ENCODE measurements at regions not wholly inside any gene's neighbourhood (a gene's known extent, or its start where the extent isn't known, plus 50 kb on each side); places are given as distances from the start of the nearest gene placed in this dataset.
"Not testable (repeated sequence)": the region's sequence is repeated elsewhere in the genome, so short reads cannot be mapped to it uniquely, and the experiment has no call there.

DNA sequence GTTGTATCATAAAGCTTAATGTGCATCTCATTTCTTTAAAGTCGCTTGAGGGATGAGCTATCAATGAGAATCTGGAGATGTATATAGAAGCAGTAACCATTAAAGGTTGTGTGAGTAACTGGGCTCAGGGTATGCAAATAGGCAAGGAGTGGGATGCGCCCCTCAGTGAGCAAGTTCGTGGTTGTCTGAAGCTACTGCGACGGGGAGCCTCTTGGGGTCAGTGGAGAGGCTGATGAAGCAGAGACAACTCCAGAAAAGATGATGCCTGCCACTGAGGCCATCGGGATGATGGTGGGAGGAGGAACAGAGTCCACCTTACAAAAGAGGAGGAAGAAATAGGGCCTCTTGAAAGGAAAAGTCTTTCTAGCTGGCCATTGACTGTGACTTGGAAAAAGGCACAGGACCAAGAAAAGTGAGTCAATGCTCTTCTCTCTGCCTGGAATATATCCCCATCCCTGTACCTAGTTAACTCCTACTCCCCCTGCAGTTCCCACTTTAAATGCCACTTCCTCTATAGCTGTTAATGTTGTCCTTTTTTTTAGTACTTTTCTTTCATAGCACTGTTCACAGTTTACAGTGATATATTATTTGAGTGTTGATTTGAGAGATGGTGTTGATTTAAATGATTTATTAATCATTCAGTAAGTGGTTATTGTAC lies 51.4 kb upstream of the LSM6 start:
- Mint-ChIP-seq H3K36me3 (ENCODE audit: insufficient read depth) (no peaks in the 10 kb centered on the region), H3K4me1 (ENCODE audit: low read depth) (peaks cover 3% of the 10 kb centered on the region), H3K9me3 (no peaks in the 10 kb centered on the region), H3K27me3 (ENCODE audit: low read depth) (peaks cover 3% of the 10 kb centered on the region), H3K4me3 (no peak overlapping the region)
- peak in 1 of 2 donors; percentile 50 for ATAC-seq
- no peak for DNase-seq

- Mint-ChIP-seq H3K9me3 (no peaks in the 10 kb centered on the region), H3K4me1 (ENCODE audit: low read depth) (peaks cover 3% of the 10 kb centered on the region), H3K36me3 (ENCODE audit: insufficient read depth) (no peaks in the 10 kb centered on the region), H3K4me3 (no peak overlapping the region), H3K27me3 (ENCODE audit: low read depth) (peaks cover 3% of the 10 kb centered on the region)
- no peak for ATAC-seq
- DNase-seq: no peak
Observed at GRCh38 chr4:146123231-146123630, 52.3 kb upstream of the LSM6 start.

- Mint-ChIP-seq H3K4me3 (no peak overlapping the region), H3K9me3 (no peaks in the 10 kb centered on the region), H3K27me3 (ENCODE audit: low read depth) (peaks cover 8% of the 10 kb centered on the region), H3K4me1 (ENCODE audit: low read depth) (peaks cover 3% of the 10 kb centered on the region), H3K36me3 (ENCODE audit: insufficient read depth) (no peaks in the 10 kb centered on the region)
- DNase-seq (no peak), ATAC-seq (no peak)
Observed at GRCh38 chr4:146122398-146122797, 53.1 kb upstream of the LSM6 start.

DNA sequence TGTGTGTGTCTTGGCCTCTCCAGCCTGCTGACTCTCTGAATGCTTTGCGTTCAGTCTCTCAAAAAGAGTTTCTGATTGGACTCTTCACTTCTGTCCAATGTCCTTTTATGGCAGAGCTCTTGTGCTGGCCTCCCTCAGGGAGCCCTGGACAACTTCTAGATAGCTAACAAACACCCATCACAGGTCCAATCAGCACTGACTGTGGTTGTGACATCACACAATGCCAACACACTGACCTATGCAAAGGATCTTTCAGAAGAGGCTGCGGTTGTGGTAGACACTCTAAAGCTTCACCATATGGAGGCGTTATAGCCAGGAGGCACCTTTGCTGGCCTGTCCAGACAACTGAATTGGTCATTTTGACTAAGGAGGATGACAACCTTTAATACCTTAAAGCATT lies 53.8 kb upstream of the LSM6 start:
- ATAC-seq: no peak
- H3K4me1 Mint-ChIP-seq (ENCODE audit: low read depth): peaks cover 3% of the 10 kb centered on the region
- H3K9me3 Mint-ChIP-seq: no peaks in the 10 kb centered on the region
- peaks cover 10% of the 10 kb centered on the region for H3K27me3 Mint-ChIP-seq (ENCODE audit: low read depth)
- no peak for DNase-seq
- H3K4me3 Mint-ChIP-seq: no peak overlapping the region
- no peaks in the 10 kb centered on the region for H3K36me3 Mint-ChIP-seq (ENCODE audit: insufficient read depth)

- H3K27me3 Mint-ChIP-seq (ENCODE audit: low read depth): peaks cover 12% of the 10 kb centered on the region
- H3K36me3 Mint-ChIP-seq (ENCODE audit: insufficient read depth): no peaks in the 10 kb centered on the region
- peaks cover 3% of the 10 kb centered on the region for H3K4me1 Mint-ChIP-seq (ENCODE audit: low read depth)
- no peaks in the 10 kb centered on the region for H3K9me3 Mint-ChIP-seq
- no peak overlapping the region for H3K4me3 Mint-ChIP-seq
- DNase-seq (no peak), ATAC-seq (no peak)
Observed at GRCh38 chr4:146119845-146120404, 55.6 kb upstream of the LSM6 start.

DNA sequence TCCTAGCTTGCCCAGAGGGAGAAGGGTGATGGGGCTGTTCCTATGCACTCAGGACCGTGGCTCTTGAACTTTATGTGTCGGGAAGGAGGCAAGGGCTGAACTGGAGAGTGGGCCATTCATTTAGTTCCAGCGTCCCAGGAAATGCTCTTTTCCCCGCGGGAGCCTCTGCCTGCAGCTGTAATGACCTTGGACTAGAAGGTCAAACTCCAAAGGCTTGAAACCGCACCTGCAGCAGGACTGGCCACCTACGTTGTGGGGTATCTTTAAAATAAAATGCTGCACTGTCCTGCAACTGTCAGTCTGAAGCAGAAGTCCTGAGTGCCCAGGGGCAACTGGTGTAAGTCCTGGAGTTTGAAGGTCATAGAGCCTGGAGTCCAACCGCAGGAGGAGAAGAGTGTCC lies 61.5 kb upstream of the LSM6 start:
- ATAC-seq (no peak), DNase-seq (no peak)
- Mint-ChIP-seq H3K36me3 (ENCODE audit: insufficient read depth) (no peaks in the 10 kb centered on the region), H3K9me3 (no peaks in the 10 kb centered on the region), H3K4me3 (no peak overlapping the region), H3K4me1 (ENCODE audit: low read depth) (no peaks in the 10 kb centered on the region), H3K27me3 (ENCODE audit: low read depth) (peaks cover 22% of the 10 kb centered on the region)

DNA sequence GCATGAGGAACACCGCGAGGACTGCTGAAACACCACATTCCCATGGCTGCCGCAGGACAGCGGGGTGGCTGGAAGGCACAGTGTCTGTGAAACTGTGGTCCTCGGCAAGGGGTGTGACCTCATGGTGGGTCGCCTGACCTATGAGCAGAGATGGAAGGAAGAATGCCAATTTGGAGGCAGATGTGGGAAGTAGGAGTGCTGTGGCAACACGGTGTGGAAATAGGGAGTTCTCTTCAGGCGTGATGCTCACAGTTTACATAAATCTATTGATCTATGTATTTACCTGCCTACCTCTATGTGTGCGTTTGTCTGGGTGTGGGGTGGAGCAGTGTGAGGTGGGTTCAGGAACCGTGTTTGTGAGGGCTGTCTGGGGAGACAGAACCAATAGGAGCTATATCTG lies 62.3 kb upstream of the LSM6 start:
- no peak overlapping the region for H3K4me3 Mint-ChIP-seq
- H3K9me3 Mint-ChIP-seq: no peaks in the 10 kb centered on the region
- ATAC-seq (peak in 1 of 2 donors; percentile 14), DNase-seq (no peak)
- peaks cover 22% of the 10 kb centered on the region for H3K27me3 Mint-ChIP-seq (ENCODE audit: low read depth)
- no peaks in the 10 kb centered on the region for H3K4me1 Mint-ChIP-seq (ENCODE audit: low read depth)
- no peaks in the 10 kb centered on the region for H3K36me3 Mint-ChIP-seq (ENCODE audit: insufficient read depth)

GRCh38 chr4:146112389-146112788 lies 63.1 kb upstream of the LSM6 start:
- Mint-ChIP-seq H3K27me3 (ENCODE audit: low read depth) (peaks cover 17% of the 10 kb centered on the region), H3K9me3 (no peaks in the 10 kb centered on the region), H3K4me3 (no peak overlapping the region), H3K4me1 (ENCODE audit: low read depth) (no peaks in the 10 kb centered on the region), H3K36me3 (ENCODE audit: insufficient read depth) (no peaks in the 10 kb centered on the region)
- DNase-seq: no peak
- no peak for ATAC-seq

- Mint-ChIP-seq H3K27me3 (ENCODE audit: low read depth) (peaks cover 12% of the 10 kb centered on the region), H3K9me3 (no peaks in the 10 kb centered on the region), H3K36me3 (ENCODE audit: insufficient read depth) (no peaks in the 10 kb centered on the region), H3K4me3 (no peak overlapping the region), H3K4me1 (ENCODE audit: low read depth) (no peaks in the 10 kb centered on the region)
- ATAC-seq (no peak), DNase-seq (no peak)
Observed at GRCh38 chr4:146110871-146111485, 64.5 kb upstream of the LSM6 start.

- H3K27me3 Mint-ChIP-seq (ENCODE audit: low read depth): peaks cover 12% of the 10 kb centered on the region
- H3K36me3 Mint-ChIP-seq (ENCODE audit: insufficient read depth): no peaks in the 10 kb centered on the region
- DNase-seq (no peak), ATAC-seq (no peak)
- H3K9me3 Mint-ChIP-seq: no peaks in the 10 kb centered on the region
- H3K4me3 Mint-ChIP-seq: no peak overlapping the region
- H3K4me1 Mint-ChIP-seq (ENCODE audit: low read depth): no peaks in the 10 kb centered on the region
Observed at GRCh38 chr4:146108756-146109155, 66.8 kb upstream of the LSM6 start.

DNA sequence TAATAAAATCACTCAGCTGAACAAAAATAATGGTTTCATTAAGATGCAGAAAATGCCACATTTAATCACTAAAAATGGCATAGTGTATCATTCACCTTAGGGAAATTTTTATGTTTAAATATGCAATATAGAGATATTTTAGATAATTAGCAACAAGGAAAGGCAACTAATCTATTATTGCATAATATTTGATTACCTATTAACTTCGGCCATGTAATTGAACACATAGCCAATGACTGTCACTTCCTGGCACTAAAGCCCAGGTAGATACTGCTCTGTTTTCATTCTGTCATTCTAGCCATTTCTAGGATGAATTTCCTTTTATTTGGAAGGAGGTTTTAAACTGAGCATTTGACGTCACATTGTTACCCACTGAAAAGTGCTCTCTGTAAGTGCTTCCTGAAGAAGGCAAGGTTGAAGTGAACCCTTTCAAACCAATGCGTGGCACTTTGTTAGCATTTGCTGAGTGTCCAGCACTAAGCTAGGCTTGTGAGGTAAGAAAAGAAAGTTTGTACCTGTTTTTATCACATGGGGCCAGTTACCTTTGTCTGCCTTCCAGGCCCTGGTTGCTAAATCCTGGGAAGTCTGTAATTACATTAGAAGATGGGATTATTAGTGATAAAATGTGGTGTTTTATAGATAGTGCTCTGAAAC lies 67.8 kb upstream of the LSM6 start:
- ATAC-seq (no peak), DNase-seq (no peak)
- no peaks in the 10 kb centered on the region for H3K9me3 Mint-ChIP-seq
- no peaks in the 10 kb centered on the region for H3K4me1 Mint-ChIP-seq (ENCODE audit: low read depth)
- peaks cover 2% of the 10 kb centered on the region for H3K27me3 Mint-ChIP-seq (ENCODE audit: low read depth)
- no peak overlapping the region for H3K4me3 Mint-ChIP-seq
- H3K36me3 Mint-ChIP-seq (ENCODE audit: insufficient read depth): no peaks in the 10 kb centered on the region

DNA sequence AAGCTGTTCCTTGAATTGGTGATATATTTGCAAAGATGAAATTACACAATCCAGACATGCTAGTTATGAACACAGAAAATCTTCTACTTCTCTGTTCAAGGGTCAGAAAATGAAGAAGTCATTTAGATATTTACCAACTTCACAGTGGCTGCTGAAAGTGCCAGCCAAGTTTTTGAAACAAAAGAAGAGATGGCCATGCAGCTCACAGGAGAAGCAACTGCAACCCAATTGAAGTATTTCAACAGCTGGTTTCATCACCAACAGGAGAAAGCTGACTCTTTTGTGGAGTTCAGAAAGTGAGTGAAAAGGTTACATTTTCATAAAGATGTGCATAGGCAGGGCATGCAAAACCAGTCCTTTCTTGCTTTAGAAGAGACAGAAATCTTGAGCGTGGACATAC lies 70.1 kb upstream of the LSM6 start:
- no peak for ATAC-seq
- H3K27me3 Mint-ChIP-seq (ENCODE audit: low read depth): peaks cover 8% of the 10 kb centered on the region
- H3K4me1 Mint-ChIP-seq (ENCODE audit: low read depth): no peaks in the 10 kb centered on the region
- H3K36me3 Mint-ChIP-seq (ENCODE audit: insufficient read depth): no peaks in the 10 kb centered on the region
- H3K9me3 Mint-ChIP-seq: no peaks in the 10 kb centered on the region
- no peak overlapping the region for H3K4me3 Mint-ChIP-seq
- DNase-seq: no peak

DNA sequence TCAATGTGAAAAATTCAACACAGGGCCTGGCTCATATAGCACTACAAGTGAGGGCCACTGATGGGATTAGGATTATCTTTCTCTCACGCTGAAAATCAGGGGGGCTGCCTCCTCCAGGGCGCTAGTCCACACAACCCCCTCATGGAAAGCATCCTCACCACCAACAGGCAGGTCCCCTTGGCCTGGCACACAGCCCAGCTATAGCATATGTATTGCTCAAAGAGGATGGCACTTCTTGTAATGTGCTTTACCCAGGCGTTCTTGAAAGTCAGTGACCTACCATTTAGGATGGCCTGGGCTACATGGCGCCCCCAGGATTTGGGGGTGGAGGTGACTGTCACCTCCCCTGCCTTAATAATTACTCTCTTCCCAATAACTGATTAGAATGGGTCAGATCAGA lies 71.0 kb upstream of the LSM6 start:
- Mint-ChIP-seq H3K4me3 (no peak overlapping the region), H3K9me3 (no peaks in the 10 kb centered on the region), H3K27me3 (ENCODE audit: low read depth) (peaks cover 8% of the 10 kb centered on the region), H3K36me3 (ENCODE audit: insufficient read depth) (no peaks in the 10 kb centered on the region), H3K4me1 (ENCODE audit: low read depth) (no peaks in the 10 kb centered on the region)
- DNase-seq (no peak), ATAC-seq (no peak)

- H3K4me1 Mint-ChIP-seq (ENCODE audit: low read depth); H3K36me3 Mint-ChIP-seq (ENCODE audit: insufficient read depth); ATAC-seq; H3K4me3 Mint-ChIP-seq; DNase-seq; H3K27me3 Mint-ChIP-seq (ENCODE audit: low read depth); H3K9me3 Mint-ChIP-seq: not testable (repeated sequence)
Observed at GRCh38 chr4:146104052-146104451, 71.5 kb upstream of the LSM6 start.

- Mint-ChIP-seq H3K4me1 (ENCODE audit: low read depth) (no peaks in the 10 kb centered on the region), H3K27me3 (ENCODE audit: low read depth) (peaks cover 16% of the 10 kb centered on the region), H3K4me3 (no peak overlapping the region), H3K9me3 (peaks cover 3% of the 10 kb centered on the region), H3K36me3 (ENCODE audit: insufficient read depth) (no peaks in the 10 kb centered on the region)
- DNase-seq (no peak), ATAC-seq (no peak)
Observed at GRCh38 chr4:146099585-146099984, 75.9 kb upstream of the LSM6 start.

All from activated T-cell treated with anti-CD3 and anti-CD28 coated beads, Interleukin-2, amount 50 U/mL, for 4 hours (primary cell).